Hematopoietic multipotent progenitor cell treated with erythropoietin and hydrocortisone succinate and interleukin-3 and kit ligand, for 4 days (in vitro differentiated cells): ENCODE measurements at regions not wholly inside any gene's neighbourhood (a gene's known extent, or its start where the extent isn't known, plus 50 kb on each side); places are given as distances from the start of the nearest gene placed in this dataset.
"Not testable (repeated sequence)": the region's sequence is repeated elsewhere in the genome, so short reads cannot be mapped to it uniquely, and the experiment has no call there.

ENCODE experiments used
- DNase-seq: peaks from one replicate; pipeline ENCODE4 v3.0.0-alpha.2; 2015

DNA sequence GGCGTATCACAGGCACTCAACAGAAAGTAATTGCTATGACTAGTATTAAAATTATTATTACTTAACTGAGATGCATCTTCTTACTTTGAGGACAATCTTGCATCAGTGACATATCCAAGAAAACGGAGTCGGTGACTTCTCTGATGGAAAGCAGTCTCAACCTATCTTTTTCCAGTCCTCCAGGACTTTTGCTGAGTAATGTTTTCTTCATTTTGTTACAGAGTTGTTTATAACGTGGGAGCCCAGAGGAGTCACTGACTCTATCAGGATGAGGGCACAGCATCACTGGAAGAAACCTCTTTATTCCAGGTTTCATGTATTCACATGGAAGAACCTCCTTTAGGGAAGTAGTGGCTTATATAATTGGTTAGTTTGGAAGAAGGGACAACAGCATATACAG lies 51.5 kb upstream of the MELK start:
- no peak for DNase-seq

DNA sequence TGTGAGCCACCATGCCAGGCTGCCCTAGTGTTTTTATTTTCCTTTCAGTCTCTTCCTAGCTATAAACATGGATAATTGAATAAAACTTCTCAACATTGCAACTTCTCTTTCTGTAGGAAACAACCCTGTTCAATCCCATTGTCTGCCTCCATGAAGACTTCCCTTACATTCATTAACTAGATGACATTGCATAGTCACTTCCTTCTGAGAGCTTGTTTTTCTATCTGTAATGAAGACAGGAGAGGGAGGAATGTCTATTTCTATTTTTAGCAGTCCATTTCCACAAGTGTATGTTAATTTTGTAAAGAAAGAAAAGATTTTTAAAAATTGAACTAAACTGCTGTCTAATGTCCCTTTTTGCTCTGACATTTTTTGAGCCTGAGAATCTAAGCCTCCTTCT lies 55.6 kb upstream of the MELK start:
- DNase-seq = no peak

DNA sequence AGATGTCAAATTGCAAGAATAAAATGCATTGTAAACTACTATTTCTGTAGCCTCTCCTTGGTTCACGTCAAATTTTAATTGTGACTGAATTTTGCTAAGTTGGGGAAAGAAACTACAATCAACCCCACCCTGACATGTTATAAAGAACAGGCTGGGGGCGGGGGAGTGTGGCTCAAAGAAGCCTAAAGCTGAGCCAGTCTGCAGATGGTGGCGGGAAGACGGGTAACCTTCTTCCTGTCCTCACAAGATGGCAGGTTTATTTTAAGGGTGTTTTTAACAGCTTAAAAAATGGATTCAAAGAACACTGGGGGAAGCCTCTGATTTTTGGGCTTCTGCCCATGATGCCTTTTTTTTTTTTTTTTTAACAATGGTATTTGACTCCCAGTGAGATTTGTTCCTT lies 68.5 kb upstream of the MELK start:
- DNase-seq = no peak

DNA sequence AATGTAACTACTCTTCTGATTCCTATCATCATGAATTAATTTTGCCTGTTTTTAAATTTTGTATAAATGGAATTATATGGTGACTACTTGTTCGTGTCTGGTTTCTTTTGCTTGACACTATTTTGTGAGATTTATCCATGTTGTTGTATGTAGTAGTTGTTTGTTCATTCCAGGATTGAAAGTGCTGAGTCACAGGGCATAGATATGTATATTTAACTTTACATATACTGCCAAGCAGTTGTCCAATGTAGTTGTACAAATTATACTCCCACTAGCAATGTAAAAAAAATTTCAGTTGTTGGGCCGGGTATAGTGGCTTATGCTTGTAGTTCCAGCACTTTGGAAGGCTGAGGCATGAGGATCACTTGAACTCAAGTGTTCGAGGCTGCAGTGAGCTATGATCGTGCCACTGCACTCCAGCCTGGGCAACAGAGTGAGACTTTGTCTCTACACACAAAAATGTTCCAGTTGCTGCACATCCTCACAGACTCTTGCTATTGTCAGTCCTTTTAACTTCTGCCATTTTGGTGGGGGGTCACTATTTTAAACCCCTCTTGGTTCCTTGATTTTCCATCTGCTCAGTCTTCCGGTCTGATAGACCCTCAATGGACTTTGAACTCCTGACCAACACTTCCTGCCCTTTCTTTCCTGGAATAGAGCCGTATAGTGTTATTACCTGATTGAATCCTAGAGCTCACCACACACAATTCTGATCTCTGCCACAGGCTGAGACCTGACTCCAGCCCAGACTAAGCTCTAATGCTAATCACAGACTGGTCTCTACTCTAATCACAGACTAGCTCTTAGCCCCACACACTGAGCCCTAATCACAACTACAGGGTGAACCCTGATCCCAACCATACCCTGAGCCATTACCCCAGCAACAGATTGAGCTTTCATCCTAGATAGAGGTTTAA lies 69.3 kb upstream of the MELK start:
- peak; percentile 25 for DNase-seq

- no peak for DNase-seq
Measured at GRCh38 chr9:36501727-36502126, 71.0 kb upstream of the MELK start.

DNA sequence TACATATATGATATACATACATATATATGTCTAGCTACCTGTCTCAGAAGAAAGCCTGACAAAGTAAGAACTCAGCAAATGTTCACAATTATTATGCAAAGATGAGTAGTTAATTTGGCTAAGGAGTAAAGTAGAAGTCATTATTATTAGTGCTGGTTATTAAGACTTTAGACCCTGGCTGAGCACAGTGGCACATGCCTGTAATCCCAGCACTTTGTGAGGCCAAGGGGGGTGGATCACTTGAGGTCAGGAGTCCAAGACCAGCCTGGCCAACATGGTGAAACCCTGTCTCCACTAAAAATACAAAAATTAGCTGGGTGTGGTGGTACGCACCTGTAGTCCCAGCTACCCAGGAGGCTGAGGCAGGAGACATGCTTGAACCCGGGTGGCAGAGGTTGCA lies 71.8 kb upstream of the MELK start:
- not testable (repeated sequence) for DNase-seq

- DNase-seq = no peak
Measured at GRCh38 chr9:36499174-36499890, 73.4 kb upstream of the MELK start.

GRCh38 chr9:36493564-36493963 lies 79.1 kb upstream of the MELK start:
- not testable (repeated sequence) for DNase-seq

DNA sequence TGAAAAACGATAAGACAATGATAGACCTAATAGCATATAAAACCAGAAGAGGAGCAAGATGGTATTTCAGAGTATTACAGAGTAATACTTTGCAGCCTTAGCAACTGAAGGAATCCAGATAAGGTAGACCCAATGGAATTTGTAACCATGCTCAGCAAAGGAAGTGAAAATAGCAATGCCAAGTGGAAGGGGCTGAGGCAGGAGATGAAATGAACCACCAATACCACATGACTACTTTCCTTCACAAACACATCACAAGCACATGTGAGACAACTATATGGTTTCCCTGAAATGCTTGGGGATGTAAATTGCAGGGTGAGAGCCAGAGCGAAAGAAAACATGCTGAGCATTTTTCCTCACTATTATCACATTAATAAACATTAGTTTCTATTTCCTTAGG lies 79.8 kb upstream of the MELK start:
- no peak for DNase-seq

GRCh38 chr9:36489453-36489852 lies 83.2 kb upstream of the MELK start:
- DNase-seq = no peak

GRCh38 chr9:36488389-36488756 lies 84.3 kb upstream of the MELK start:
- no peak for DNase-seq

DNA sequence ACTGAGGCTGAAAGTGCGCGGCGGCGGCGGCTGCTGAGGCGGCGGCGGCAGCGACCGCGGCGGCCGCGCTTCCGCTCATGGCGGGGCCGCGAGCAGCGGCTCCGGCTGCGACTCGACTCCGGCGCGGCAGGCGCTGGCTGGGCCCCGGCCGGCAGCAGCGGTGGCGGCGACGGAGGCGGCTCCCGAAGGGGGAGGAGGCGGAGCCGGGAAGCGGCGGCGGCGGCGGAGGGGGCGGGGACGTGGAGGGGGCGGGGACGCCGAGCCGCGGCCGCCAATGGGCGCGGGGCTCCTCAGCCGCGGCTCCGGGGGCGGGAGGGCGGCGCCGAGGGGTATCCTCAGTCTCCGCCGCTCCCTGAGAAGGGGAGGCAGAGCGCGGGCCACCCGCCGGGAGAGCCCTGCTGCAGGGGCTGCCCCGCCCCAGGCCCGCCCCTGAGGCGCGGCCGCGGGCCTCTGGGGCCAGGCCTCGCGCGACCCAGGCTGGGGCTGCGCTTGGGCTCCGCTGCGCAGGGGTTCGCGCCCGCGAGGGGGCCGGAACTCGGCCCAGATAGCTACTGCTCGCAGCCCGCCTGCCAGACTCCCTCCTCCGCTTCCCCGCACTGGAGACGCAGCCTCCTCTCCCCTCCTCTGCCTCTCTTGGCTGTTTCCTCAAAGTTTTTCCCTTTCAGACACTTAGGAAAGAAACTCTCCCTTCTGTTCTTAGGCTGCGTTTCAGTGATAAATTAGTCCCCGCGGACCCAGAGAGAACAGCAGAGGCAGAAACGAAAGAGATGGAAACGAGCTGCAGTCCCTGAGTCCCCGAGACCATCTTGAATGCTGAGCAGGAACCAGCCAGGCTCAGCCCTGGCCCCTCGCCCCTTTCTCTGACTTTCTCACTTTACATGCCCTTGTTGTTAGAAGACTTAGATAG lies 85.0 kb upstream of the MELK start:
- DNase-seq = peak; percentile 98

- DNase-seq = peak; percentile 87
Measured at GRCh38 chr9:36486933-36487481, 85.7 kb upstream of the MELK start.

DNA sequence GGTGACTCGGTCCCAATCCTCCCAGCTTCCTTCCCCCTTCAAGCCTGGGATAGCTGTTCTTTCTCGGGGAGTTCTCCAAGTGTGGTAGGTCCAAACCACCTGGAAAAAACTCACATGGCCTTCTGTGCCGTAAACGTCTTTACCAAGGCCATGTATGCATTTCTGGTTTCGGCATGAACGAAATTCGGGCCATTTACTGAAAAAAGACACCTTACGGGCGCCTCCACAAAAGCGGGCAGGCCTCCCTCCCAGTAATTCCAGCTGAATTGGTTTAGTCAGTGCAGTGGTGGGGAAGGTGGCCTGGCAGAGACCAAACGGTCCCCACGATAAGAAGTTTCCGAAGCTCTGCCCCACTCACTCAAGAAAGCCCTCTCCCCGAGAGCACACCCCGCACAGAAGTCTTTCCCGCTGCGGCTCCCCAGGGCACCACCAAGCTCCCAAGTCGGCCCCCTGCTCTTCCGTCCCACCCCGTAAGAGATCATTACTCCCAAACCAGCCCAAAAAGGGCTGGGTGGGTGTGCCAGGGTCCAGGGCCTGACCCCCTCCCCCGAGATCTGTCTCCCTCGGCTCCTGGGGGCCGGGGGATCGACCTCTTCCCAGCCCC lies 86.3 kb upstream of the MELK start:
- DNase-seq = peak; percentile 73

DNA sequence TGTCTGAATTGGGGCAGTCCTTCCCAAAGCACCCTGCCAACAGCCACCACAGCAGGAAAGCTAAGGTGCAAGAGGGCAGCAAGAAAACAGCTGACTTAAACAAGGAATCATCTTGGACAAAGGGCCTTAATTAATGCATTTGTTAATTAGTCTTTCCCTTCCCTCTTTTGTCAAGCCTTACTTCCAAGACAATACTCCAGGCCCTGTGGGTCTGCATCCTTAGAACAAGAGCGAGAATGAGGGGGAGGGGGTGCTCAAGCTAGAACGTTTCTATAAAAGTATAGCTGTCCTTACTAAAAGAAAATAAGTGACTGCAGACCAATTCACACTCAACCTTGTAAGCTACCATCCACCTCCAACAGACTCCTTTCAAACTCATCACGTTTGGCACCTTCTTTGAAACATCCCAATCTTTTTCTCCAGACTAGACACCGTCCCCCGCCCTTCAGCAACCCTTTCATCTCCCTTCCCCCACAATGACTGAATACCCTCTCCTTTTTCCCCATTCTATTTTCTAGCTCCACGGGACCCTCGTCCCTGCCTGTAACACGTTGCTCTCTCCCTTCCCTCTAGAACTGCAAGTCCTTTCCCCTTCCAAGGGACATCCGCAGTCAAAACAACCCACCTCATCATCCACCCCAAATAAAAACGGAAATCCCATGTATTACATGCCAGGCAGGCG lies 85.7 kb upstream of the RNF38 start:
- no peak for DNase-seq

DNA sequence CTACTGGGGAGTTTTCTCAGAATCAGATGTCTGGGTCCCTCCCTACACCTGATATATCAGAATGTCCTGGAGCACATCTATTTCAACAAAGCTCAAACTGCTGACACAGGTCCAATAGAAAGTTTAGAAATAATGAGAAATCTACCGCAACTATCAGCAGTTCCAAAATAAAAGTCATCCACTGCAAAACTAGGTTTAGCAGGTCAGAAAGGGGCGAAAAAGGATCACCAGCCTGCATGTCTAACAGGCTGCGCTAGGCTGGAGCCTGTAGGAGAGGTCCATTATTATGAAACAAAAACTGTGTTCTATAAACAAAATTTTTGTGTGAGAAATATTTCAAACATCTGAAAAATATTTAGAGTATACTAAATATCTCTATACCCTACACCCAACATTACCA lies 84.1 kb upstream of the RNF38 start:
- DNase-seq = no peak

GRCh38 chr9:36479101-36479500 lies 79.0 kb upstream of the RNF38 start:
- DNase-seq = peak; percentile 28

DNA sequence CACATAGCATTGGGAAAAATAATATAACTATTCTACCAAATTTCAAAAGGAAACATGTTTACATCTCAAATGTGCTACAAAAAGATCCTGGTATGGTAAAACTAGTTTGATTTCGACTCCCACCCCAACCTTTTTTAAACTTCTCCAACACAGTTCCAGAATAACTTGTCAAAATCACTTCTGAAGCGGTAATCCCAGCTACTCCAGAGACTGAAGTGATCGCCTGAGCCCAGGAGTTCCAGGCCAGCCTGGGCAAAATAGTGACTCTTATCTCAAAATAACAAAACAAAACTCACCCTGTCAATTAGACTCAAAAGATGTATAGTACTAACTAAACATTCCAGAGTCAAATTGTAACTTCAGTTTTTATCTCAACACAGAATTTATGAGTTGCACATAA lies 71.3 kb upstream of the RNF38 start:
- no peak for DNase-seq

- peak; percentile 84 for DNase-seq
Measured at GRCh38 chr9:36470643-36471290, 70.7 kb upstream of the RNF38 start.

GRCh38 chr9:36463467-36463866 lies 63.4 kb upstream of the RNF38 start:
- no peak for DNase-seq

GRCh38 chr9:36462245-36462644 lies 62.2 kb upstream of the RNF38 start:
- no peak for DNase-seq
